HG03108 (cell line): ENCODE measurements at regions not wholly inside any gene's neighbourhood (a gene's known extent, or its start where the extent isn't known, plus 50 kb on each side); places are given as distances from the start of the nearest gene placed in this dataset.
"Not testable (repeated sequence)": the region's sequence is repeated elsewhere in the genome, so short reads cannot be mapped to it uniquely, and the experiment has no call there.

ENCODE experiments used
- ATAC-seq: cut with Tn5 transposase; IDR thresholded peaks from one replicate; pipeline ENCODE4 v1.9.1; 2021; ENCODE audit warnings: moderate library complexity; ENCODE audit not compliant: unreplicated experiment

DNA sequence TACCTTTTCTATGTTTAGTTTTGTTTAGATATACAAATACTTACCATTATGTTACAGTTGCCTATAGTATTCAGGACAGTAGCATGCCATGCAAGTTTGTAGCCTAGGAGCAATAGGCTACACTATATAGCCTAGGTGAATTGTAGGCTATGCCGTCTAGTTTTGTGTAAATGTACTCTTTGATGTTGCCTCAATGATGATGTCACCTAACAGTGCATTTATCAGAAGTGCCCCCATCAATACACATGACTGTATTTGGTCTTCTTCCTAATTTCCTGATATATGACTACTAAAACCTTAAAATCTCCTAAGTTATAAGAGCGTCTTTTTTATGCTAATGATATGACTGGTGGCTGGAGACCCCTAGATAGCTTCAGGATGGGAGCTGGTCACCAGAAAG lies 394.4 kb upstream of the STXBP6 start:
- no peak for ATAC-seq

GRCh38 chr14:25440382-25440781 lies 390.4 kb upstream of the STXBP6 start:
- ATAC-seq: not testable (repeated sequence)

GRCh38 chr14:25436906-25437305 lies 387.0 kb upstream of the STXBP6 start:
- ATAC-seq: no peak

GRCh38 chr14:25436288-25436875 lies 386.4 kb upstream of the STXBP6 start:
- ATAC-seq: no peak

DNA sequence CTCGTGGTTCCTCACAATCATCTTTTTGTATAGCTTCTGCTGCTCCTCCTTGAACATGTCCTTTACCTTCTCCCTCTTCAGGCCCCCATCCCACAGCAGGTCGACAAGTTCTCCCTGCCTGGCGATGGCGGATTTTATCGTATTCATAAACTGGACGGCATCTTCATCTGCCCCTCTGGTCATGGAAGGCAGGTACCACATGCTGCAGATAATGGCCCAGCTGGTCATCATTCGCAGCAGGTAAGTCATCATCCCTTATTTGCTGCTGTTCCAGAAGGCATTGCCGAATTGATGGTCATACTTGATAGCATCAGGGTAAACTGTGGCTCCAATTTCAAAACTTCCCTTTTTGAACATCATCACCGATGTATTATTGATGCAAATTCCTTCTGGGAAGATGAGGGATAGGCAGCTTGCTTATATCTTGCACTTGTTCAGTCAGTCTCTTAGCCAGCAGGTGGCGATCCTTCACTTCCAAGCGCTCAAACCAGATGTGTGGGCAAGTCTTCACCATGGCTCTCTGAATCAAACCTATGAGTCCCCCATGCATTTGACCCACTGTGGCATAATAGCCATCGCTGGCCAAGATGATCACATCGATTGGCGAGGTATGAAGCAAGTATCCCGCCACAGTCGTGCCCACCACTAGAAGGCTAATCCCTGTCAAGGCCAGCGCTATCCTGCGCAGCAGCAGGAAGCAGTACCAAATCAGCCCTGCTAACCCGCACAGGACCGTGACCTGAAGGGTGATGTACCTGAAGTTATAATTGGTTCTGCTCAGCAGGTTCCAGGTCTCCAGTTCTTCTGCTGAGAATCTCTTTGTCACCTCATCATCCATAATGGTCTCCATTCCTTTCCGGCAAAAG lies 381.5 kb upstream of the STXBP6 start:
- ATAC-seq: no peak

GRCh38 chr14:25430808-25431207 lies 380.9 kb upstream of the STXBP6 start:
- ATAC-seq: no peak

GRCh38 chr14:25412998-25413397 lies 363.1 kb upstream of the STXBP6 start:
- no peak for ATAC-seq

- ATAC-seq: no peak
These were observed 362.1 kb upstream of the STXBP6 start for GRCh38 chr14:25411781-25412757.

- no peak for ATAC-seq
These were observed 356.9 kb upstream of the STXBP6 start for GRCh38 chr14:25406818-25407217.

DNA sequence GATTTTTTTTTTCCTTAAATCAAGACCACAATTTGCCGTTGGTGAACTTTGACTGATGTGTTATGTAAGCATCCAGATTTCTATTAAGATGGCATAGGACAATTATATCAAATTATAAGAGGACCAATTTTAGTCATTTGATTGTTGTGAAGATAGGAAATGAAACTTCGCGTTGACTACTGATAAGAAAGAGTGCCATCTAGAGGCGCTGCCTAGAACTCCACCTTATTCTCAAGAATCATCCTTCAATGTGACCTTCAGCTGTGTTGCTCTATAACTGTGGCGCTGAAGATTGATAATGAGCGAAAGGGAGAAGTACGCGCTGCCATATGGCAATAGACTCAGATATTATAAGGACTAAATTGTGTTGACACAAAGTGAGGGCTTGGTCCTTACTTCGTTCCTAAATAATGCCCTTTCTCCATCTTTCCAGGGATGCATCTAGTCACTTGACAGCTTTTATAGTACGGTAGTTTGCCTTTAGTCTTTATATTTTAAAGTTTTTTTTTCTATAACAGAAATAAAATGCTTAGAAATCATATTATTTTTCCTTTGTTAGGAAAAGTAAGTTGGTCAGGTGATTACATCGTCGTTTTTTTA lies 350.8 kb upstream of the STXBP6 start:
- ATAC-seq: no peak

- no peak for ATAC-seq
These were observed 346.2 kb upstream of the STXBP6 start for GRCh38 chr14:25396128-25396527.

DNA sequence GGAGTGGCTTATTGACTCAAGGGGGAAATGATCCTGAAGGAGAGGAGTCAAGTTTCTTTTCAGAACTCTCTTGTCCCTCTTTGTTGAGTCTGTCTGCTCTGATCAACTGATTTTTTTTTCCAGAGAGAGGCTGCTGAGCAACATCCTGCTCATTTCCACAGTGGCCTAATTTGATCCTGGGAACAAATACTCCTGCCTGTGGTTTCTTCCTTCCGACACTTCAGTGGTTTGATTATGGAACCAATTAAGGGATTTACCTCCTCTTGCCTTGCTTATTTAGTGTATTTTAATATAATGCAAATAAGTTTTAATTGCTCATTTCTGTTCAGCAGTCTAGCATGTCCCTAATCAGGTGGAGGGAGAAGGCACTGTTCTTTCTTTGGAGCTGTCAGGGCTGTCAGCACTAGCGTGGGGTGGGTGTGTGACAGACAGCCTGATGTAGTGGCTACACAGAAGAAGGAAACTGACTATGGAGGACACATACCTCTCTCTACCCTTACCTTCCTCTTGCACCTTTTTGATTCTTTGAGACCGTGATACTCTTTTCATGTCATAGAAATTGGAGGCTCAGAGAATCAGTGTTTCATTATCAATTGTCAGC lies 344.9 kb upstream of the STXBP6 start:
- no peak for ATAC-seq

- no peak for ATAC-seq
These were observed 344.4 kb upstream of the STXBP6 start for GRCh38 chr14:25394356-25394755.

GRCh38 chr14:25389948-25390347 lies 340.0 kb upstream of the STXBP6 start:
- no peak for ATAC-seq

- ATAC-seq: no peak
These were observed 331.6 kb upstream of the STXBP6 start for GRCh38 chr14:25381498-25381897.

DNA sequence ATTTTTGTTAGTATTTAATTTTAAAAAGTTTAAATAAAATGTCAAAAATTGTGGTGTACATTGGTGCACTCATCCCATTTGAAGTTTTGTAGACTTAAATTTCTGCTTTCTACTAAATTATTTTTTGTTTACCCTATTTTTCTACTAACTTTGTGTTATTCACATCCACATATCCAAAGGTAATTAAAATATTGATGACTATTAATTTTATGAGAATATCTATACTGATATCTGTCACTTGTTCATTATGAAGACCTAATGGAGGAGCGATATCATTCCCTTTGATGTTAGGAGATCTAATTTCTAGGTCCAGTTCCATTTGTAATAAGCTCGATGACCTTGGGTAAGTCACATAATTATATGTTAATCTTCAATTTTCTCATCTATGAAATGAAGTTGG lies 325.7 kb upstream of the STXBP6 start:
- ATAC-seq: no peak

DNA sequence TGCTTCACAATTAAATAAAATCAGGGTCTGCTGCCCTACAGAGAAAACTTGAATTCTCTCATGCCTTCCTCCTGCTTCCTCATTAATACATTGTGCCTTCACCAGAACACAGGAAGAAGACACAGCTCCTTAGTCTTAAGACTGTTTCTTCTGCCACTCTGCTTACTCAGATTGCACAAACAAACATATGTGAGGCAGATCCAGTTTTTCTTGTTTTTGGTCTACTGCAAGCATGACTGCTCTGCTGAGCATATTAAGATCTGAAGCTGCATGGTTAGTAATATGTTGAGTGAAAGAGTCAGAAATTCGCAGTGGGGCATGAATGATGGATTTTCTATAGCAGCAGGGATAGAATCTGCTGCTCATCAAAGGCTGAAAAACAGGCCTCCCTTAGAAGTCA lies 321.1 kb upstream of the STXBP6 start:
- no peak for ATAC-seq

GRCh38 chr14:25370057-25370456 lies 320.1 kb upstream of the STXBP6 start:
- not testable (repeated sequence) for ATAC-seq

GRCh38 chr14:25358330-25358729 lies 308.4 kb upstream of the STXBP6 start:
- no peak for ATAC-seq

DNA sequence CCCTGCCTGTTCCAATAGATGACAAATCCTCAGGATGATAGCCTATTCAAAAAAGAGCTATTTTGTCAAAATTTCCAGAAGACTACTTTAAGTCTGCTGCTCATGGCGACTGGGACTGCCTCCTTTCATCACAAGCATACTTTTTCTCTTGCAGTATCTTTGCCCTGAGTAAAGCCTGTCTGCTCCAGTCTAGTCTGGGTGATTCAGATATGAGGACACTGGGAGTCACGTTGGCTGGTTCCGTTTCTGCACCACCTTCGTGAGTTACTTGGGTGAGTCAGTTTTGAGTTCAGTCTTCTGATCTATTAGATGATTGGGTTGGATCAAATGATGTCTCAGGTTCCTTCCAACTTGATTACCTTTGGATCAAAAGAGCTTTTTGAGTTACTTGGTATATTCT lies 301.3 kb upstream of the STXBP6 start:
- ATAC-seq: no peak

DNA sequence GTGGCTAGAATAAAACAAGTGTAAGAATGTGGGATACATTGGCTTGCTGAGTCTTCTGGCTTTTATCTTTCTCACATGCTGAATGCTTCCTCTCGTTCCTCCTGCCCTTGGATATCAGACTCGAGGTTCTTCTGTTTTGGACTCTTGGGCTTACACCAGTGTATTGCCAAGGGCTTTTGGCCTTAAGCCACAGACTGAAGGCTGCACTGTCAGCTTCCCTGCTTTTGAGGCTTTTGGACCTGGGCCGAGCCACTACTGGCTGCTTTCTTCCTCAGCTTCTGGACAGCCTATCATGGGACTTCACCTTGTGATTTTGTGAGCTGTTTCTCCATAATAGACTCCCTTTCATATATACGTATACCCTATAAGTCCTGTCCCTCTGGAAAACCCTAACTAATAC lies 300.9 kb upstream of the STXBP6 start:
- no peak for ATAC-seq
